Stomach (tissue), 8 donors: ENCODE measurements at regions not wholly inside any gene's neighbourhood (a gene's known extent, or its start where the extent isn't known, plus 50 kb on each side); places are given as distances from the start of the nearest gene placed in this dataset.

Experiments used
- DNase-seq, 2 donors: peaks; one replicate each; pipeline versions ENCODE4 v3.0.0 to v3.0.0-alpha.2; 2013 to 2019
- H3K27ac ChIP-seq, 5 donors: fragments of 200-600 bp in 4 of 5; sonication (generic) in 4 of 5; one replicate each; pipeline ENCODE4 v1.5.1; 2013 to 2019; ENCODE audit warnings: mild to moderate bottlenecking in 1 of 5, moderate library complexity in 1 of 5
- H3K27me3 ChIP-seq, 3 donors: fragments of 200-600 bp; sonication (generic); one replicate each; pipeline ENCODE4 v1.5.1; 2017 to 2019; ENCODE audit warnings: mixed run types in 1 of 3
- H3K36me3 ChIP-seq, 4 donors: fragments of 200-600 bp; sonication (generic); 1 replicate in 3 of 4; 2 replicates in 1 of 4; pipeline ENCODE4 v1.5.1; 2016 to 2019
- H3K4me1 ChIP-seq, 4 donors: fragments of 200-600 bp; sonication (generic); one replicate each; pipeline ENCODE4 v1.5.1; 2016 to 2019
- H3K4me3 ChIP-seq, 4 donors: fragments of 200-600 bp; sonication (generic) in 3 of 4; one replicate each; pipeline ENCODE4 v1.5.1; 2016 to 2019; ENCODE audit warnings: mild to moderate bottlenecking in 1 of 4
- H3K9me3 ChIP-seq, 4 donors: fragments of 200-600 bp; sonication (generic); one replicate each; pipeline ENCODE4 v1.5.1; 2016 to 2019
- EP300 ChIP-seq: sonication (generic); formaldehyde crosslinking; IDR thresholded peaks from one replicate; pipeline ENCODE4 v1.6.1; 2017; ENCODE audit warnings: antibody characterized with exemption
- POLR2A ChIP-seq, 4 donors: fragments of 450-650 bp; IDR thresholded peaks; one replicate each; pipeline ENCODE4 v1.6.1; 2016; ENCODE audit warnings: antibody characterized with exemption in 4 of 4, control low read depth in 2 of 4, mild to moderate bottlenecking in 1 of 4, moderate library complexity in 1 of 4
- POLR2AphosphoS5 ChIP-seq, 3 donors: sonication (generic); formaldehyde crosslinking; IDR thresholded peaks; one replicate each; pipeline ENCODE4 v1.6.1; 2016; ENCODE audit warnings: antibody characterized with exemption in 3 of 3
- WGBS, 5 donors: extraction: QIAGEN DNeasy Blood & Tissue Kit in 3 of 5; methylation state at CpG; one replicate each; pipeline versions ENCODE4 v1.1.5 to v1.1.7; 2013 to 2018; 5-methylcytosine and 5-hydroxymethylcytosine counted together
- intact Hi-C: fragments of 100-400 bp; cut with DNase I; formaldehyde crosslinking; loops from one replicate; pipeline ENCODE4 v1.15.1; 2023; ENCODE audit warnings: low total_unique reads
- TF ChIP-seq, protein P1 (sequence below), 7 experiments: fragments of 450-650 bp in 4 of 7; fragments of 200-600 bp in 3 of 7; sonication (generic) in 3 of 7; IDR thresholded peaks; one replicate each; pipeline ENCODE4 v1.5.1; 2016 to 2019; ENCODE audit warnings: antibody characterized with exemption in 7 of 7, control low read depth in 2 of 7, mild to moderate bottlenecking in 1 of 7
- donor health status: healthy with polysubstance abuse.
- donor health status: Bipolar disorder and iron deficiency.
- donor health status: healthy.

DNA sequence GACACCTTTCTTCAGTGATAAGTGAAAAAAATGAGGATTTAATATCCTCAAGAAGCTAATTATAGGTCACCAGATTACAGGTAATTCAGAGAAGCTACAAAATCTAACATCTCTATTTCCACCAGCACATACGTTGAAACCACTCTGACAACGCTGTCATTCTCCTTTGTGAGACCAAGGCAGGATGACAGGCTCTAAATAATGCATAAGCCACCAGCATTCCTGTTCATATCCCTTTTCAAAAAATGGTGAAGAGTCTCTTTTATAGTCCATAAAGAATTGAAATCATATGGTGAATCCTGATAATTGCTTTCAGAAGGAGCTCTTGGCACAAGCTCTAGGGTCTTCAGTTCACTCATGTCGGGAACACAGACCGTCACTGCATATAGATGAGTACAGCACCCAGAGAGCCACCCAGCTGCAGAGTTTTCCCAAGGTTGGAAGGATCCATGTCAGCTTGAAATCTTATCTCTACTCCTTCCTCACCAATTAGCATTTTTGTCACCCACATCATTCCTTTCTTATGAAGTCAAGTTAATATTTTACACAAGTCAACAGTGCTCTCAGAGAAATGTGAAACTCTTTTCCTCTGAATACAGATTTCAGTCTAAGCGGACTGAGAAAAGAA is 431.4 kb downstream of the TBC1D4 start:
- TF ChIP-seq, protein P1, sequence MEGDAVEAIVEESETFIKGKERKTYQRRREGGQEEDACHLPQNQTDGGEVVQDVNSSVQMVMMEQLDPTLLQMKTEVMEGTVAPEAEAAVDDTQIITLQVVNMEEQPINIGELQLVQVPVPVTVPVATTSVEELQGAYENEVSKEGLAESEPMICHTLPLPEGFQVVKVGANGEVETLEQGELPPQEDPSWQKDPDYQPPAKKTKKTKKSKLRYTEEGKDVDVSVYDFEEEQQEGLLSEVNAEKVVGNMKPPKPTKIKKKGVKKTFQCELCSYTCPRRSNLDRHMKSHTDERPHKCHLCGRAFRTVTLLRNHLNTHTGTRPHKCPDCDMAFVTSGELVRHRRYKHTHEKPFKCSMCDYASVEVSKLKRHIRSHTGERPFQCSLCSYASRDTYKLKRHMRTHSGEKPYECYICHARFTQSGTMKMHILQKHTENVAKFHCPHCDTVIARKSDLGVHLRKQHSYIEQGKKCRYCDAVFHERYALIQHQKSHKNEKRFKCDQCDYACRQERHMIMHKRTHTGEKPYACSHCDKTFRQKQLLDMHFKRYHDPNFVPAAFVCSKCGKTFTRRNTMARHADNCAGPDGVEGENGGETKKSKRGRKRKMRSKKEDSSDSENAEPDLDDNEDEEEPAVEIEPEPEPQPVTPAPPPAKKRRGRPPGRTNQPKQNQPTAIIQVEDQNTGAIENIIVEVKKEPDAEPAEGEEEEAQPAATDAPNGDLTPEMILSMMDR (IDR thresholded peaks at IDR 0.05): no peak
- TF ChIP-seq POLR2A (IDR thresholded peaks at IDR 0.05) (no peak), POLR2AphosphoS5 (IDR thresholded peaks at IDR 0.05) (no peak), EP300 (no peak)
- Histone ChIP-seq H3K9me3 (no peaks in the 10 kb centered on the region), H3K4me1 (no peaks in the 10 kb centered on the region), H3K27ac (no peak overlapping the region), H3K27me3 (no peaks in the 10 kb centered on the region), H3K36me3 (no peaks in the 10 kb centered on the region), H3K4me3 (no peak overlapping the region)
- intact Hi-C loops: no loop called here
- 41 to 61% (median 60%) methylated on average over 5 of the region's 5 CpGs for WGBS, 5 donors
- peak in 1 of 2 donors; percentile 37 for DNase-seq

DNA sequence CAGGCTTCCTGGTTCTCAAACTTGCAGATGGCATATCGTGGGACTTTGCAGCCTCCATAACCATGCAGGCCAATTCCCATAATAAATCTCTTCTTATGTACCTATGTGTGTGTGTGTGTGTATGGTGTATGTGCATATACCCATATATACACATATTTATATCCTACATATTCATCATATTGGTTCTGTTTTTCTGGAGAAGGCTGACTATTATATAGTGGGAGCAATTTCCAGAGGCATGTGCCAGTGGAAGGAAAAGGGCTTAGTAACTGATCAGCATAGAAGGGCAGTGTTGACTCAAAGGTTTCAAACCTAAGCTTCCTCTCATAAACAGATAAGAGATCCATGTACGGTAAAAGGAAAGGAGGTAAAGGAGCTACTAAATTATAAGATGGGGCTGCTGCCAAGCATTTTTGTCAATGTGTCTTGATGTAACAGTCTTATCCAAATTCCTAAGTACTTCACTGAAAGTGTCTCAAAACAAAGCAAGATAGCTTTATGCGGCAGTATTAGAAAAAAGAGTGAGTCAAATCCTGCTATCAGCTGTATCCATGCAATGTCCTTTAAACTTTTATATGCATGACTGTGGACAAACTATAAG is 432.1 kb downstream of the TBC1D4 start:
- intact Hi-C loops: no loop called here
- 48 to 62% (median 51%) methylated on average over 3 of the region's 3 CpGs for WGBS, 5 donors
- no peak overlapping the region for H3K27ac ChIP-seq
- H3K9me3 ChIP-seq: no peaks in the 10 kb centered on the region
- TF ChIP-seq POLR2A (IDR thresholded peaks at IDR 0.05): no peak
- TF ChIP-seq POLR2AphosphoS5 (IDR thresholded peaks at IDR 0.05): no peak
- TF ChIP-seq, protein P1 (IDR thresholded peaks at IDR 0.05): no peak
- no peak for TF ChIP-seq EP300
- H3K4me3 ChIP-seq: no peak overlapping the region
- H3K36me3 ChIP-seq: no peaks in the 10 kb centered on the region
- H3K27me3 ChIP-seq: no peaks in the 10 kb centered on the region
- no peak for DNase-seq
- no peaks in the 10 kb centered on the region for H3K4me1 ChIP-seq

DNA sequence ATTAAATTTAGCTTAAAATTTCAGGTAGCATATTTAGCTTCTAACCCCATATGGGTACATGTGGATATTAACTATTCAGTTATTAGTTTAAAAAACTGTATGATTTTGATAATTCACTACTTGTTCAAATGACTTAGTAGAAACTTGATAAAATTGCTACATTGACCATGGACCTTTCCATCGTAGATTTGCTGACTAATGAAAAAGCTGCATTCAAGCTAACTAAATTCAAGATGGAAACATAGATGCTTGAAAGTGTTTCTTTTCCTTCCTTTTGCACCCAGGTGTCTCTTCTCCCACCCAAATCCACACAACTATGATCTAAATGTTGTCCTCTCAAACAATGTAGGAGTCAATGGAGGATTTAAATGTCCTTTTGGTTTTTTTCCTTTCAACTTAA is 439.2 kb downstream of the TBC1D4 start:
- 71 to 90% (median 83%) methylated on average over 1 of the region's 1 CpG for WGBS, 5 donors

DNA sequence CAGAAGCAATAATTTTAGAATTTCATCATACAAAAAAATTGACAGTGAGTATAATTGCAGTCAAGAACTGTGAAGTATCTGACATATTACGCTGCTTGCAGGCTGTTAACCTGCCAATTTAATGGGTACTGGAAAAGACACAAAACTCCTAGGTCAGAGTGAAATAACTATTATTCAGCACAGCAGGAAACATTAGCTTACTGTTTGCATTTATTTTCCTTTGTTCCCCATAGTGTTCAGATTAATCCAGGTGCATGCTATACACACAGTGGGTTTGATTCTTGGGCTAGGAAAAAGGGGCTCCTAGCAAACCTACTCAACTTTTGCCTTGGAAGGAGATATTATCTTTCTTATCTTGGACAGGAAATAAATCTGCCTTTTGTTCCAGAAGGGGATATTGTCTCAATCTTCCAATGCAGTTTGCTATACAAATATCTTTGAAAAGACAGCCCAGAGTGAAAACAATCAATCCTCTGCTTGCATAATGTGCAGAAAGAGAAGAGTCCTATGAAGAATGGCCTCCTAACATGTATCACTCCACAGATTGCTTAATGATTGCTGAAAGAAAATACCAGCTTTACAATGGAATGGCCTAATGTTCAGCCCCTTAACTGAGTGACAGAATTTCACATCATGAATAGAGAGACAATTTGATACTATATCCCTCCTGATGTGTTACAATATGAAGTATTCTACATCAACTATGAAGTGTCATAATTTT is 443.4 kb downstream of the TBC1D4 start:
- WGBS, 5 donors: 81 to 91% (median 86%) methylated on average over 1 of the region's 1 CpG
- no peak for DNase-seq
- H3K27me3 ChIP-seq: no peaks in the 10 kb centered on the region
- peaks cover 0 to 34% (median 25%) of the 10 kb centered on the region in 4 donors for H3K9me3 ChIP-seq
- TF ChIP-seq, protein P1 (IDR thresholded peaks at IDR 0.05): no peak
- TF ChIP-seq POLR2AphosphoS5 (IDR thresholded peaks at IDR 0.05): no peak
- TF ChIP-seq POLR2A (IDR thresholded peaks at IDR 0.05): no peak
- TF ChIP-seq EP300: no peak
- no peak overlapping the region for H3K27ac ChIP-seq
- no peaks in the 10 kb centered on the region for H3K4me1 ChIP-seq
- no peaks in the 10 kb centered on the region for H3K36me3 ChIP-seq
- intact Hi-C loops: no loop called here
- no peak overlapping the region for H3K4me3 ChIP-seq

More for the DNA sequence above, 439.2 kb downstream of the TBC1D4 start:
- Histone ChIP-seq H3K4me3 (no peak overlapping the region), H3K27me3 (no peaks in the 10 kb centered on the region), H3K27ac (no peak overlapping the region), H3K4me1 (no peaks in the 10 kb centered on the region), H3K9me3 (no peaks in the 10 kb centered on the region), H3K36me3 (no peaks in the 10 kb centered on the region)
- intact Hi-C loops: no loop called here
- TF ChIP-seq EP300 (no peak), POLR2A (IDR thresholded peaks at IDR 0.05) (no peak), POLR2AphosphoS5 (IDR thresholded peaks at IDR 0.05) (no peak)
- TF ChIP-seq, protein P1 (IDR thresholded peaks at IDR 0.05): no peak
- no peak for DNase-seq
